HL-60 (cell line): ENCODE measurements at regions not wholly inside any gene's neighbourhood (a gene's known extent, or its start where the extent isn't known, plus 50 kb on each side); places are given as distances from the start of the nearest gene placed in this dataset.

Experiments
- DNase-seq, 2 experiments: peaks; one replicate each; pipeline ENCODE4 v3.0.0-alpha.2; 2010 to 2020; ENCODE audit warnings: low read depth in 1 of 2, low spot score in 1 of 2
- H3K27ac ChIP-seq: fragments of 250-450 bp; sonication (Bioruptor Pico); replicated peaks from 2 replicates; pipeline ENCODE4 v1.5.1; 2020; ENCODE audit warnings: mild to moderate bottlenecking, moderate library complexity
- H3K27me3 ChIP-seq: fragments of 250-450 bp; sonication (Bioruptor Pico); 2 replicates; pipeline ENCODE4 v1.5.1; 2021; ENCODE audit warnings: mild to moderate bottlenecking, moderate library complexity; ENCODE audit not compliant: insufficient read depth, poor library complexity, severe bottlenecking
- H3K4me3 ChIP-seq: replicated peaks from 2 replicates; pipeline ENCODE4 v1.5.1; 2011; ENCODE audit warnings: mild to moderate bottlenecking, control low read depth, low read length; ENCODE audit not compliant: insufficient read depth
- GABPA ChIP-seq: IDR thresholded peaks from 2 replicates; pipeline ENCODE4 v1.6.1; 2012; ENCODE audit warnings: low read depth
- POLR2AphosphoS5 ChIP-seq: IDR thresholded peaks from 2 replicates; pipeline ENCODE4 v1.6.1; 2012; ENCODE audit warnings: low read depth
- REST ChIP-seq: IDR thresholded peaks from 2 replicates; pipeline ENCODE4 v1.6.1; 2012; ENCODE audit warnings: low read depth; ENCODE audit not compliant: insufficient replicate concordance
- SPI1 ChIP-seq: IDR thresholded peaks from 2 replicates; pipeline ENCODE4 v1.6.1; 2012; ENCODE audit warnings: low read depth, mild to moderate bottlenecking, borderline replicate concordance
- TF ChIP-seq, protein P1 (sequence below): IDR thresholded peaks from one replicate; pipeline ENCODE4 v1.5.1; 2011; ENCODE audit warnings: low read length, control low read depth, inconsistent platforms; ENCODE audit not compliant: insufficient read depth

DNA sequence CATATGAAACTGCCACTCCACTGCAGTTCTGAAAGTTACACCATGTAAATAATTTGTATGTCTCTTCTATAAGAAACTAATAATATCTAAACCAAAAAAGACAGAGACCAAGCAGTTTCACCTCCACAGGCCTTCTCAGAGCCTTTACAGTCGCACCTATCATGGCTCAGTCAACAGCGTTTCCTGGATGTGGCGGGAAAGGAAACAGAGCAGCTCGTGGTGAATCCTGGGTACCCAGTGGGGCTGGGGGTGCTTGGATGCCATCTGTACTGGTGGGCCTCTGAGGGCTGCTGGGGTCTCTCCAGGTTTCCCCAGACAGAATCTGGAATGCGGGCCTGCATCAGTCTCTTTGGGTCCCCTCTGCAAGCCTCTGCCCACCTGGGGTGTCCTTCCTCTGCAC lies 100.2 kb upstream of the CASZ1 start:
- no peak overlapping the region for H3K27ac ChIP-seq
- TF ChIP-seq SPI1 (no peak), REST (no peak), GABPA (no peak), POLR2AphosphoS5 (no peak)
- TF ChIP-seq, protein P1, sequence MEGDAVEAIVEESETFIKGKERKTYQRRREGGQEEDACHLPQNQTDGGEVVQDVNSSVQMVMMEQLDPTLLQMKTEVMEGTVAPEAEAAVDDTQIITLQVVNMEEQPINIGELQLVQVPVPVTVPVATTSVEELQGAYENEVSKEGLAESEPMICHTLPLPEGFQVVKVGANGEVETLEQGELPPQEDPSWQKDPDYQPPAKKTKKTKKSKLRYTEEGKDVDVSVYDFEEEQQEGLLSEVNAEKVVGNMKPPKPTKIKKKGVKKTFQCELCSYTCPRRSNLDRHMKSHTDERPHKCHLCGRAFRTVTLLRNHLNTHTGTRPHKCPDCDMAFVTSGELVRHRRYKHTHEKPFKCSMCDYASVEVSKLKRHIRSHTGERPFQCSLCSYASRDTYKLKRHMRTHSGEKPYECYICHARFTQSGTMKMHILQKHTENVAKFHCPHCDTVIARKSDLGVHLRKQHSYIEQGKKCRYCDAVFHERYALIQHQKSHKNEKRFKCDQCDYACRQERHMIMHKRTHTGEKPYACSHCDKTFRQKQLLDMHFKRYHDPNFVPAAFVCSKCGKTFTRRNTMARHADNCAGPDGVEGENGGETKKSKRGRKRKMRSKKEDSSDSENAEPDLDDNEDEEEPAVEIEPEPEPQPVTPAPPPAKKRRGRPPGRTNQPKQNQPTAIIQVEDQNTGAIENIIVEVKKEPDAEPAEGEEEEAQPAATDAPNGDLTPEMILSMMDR = no peak

DNA sequence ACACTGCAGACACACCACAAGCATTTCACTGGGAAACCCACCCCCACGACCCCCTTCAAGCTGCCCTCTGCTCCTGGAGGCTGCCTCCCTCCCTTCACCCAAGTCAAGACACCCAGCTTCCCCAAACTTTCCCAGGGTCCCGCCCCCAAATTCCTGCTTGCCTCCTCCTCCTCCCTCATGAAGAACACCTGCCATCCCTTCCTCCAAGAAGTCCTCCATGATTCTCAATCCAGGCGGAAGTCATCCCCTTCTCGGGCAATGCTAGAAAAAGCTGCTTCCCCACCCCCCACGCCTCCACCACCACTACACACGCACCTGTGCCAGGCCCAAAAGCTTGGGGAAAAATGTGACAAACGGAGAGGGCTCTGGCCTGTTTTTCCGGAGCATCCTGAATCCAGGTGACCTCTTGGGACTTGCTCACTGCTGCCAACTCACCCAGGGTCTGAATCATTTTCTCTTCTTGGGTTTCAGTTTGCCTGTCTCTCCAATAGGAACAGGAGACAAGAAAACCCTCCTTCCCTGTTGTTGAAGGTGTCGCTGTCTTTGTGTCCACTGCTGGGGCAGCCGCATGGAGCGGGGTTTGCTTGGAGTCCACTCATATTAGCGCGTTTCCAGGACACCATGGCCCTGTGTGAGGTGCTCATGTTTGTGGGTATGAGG lies 101.0 kb upstream of the CASZ1 start:
- DNase-seq = no peak
- H3K27me3 ChIP-seq = peaks cover 2% of the 10 kb centered on the region
- H3K27ac ChIP-seq = no peak overlapping the region
- no peak overlapping the region for H3K4me3 ChIP-seq
- TF ChIP-seq, protein P1 = no peak
- no peak for TF ChIP-seq GABPA

More for the DNA sequence above, 100.2 kb upstream of the CASZ1 start:
- H3K27me3 ChIP-seq = peaks cover 5% of the 10 kb centered on the region
- H3K4me3 ChIP-seq = no peak overlapping the region
- no peak for DNase-seq

DNA sequence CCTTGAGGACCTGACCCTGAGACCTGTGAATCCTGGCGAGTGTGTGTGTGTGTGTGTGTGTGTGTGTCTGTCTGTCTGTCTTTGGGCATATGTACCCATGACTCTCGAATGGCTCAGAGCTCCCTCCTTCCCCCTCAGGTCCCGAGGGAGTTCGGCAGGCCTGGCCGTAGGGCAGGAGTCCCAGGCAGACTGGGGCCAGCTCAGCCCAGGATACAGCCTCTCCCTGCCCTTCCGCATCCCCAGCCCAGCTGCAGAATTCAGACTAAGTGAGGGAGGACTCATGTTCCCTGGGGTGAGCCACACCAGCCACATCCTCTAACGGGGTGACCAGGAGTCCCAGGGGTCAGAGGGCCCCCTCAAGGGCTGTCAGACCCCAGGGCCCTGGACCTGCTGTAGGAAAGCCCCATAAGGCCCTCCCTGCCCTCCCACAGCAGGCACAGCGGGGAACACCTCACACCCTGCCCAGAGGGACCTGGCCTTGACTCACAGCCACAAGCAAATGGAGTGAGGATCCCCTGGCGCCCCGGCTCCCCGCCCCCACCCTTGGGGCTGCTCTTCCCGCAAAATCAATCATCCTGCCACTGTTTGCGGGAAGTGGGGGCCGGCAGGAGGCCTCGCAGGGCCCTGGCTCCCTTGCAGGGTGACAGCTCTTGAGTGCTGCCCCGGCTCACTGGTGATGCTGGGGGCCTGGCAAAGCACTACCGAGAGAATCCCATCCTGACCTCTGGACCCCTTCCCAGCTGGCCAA lies 101.7 kb upstream of the CASZ1 start:
- Histone ChIP-seq H3K27me3 (peaks cover 2% of the 10 kb centered on the region), H3K27ac (no peak overlapping the region), H3K4me3 (no peak overlapping the region)
- TF ChIP-seq REST = no peak
- TF ChIP-seq, protein P1 = no peak
- no peak for TF ChIP-seq SPI1
- no peak for TF ChIP-seq GABPA
- TF ChIP-seq POLR2AphosphoS5 = no peak
- no peak for DNase-seq
